GF-D8 (cell line): ENCODE measurements at regions not wholly inside any gene's neighbourhood (a gene's known extent, or its start where the extent isn't known, plus 50 kb on each side); places are given as distances from the start of the nearest gene placed in this dataset.
A peak's percentile ranks its signal among the peaks of the same experiment; 100 is the strongest.
"Not testable (repeated sequence)": the region's sequence is repeated elsewhere in the genome, so short reads cannot be mapped to it uniquely, and the experiment has no call there.

Experiments used
- DNase-seq: peaks from one replicate; lab custom pipeline; 2025; lab: John Stamatoyannopoulos, UW

DNA sequence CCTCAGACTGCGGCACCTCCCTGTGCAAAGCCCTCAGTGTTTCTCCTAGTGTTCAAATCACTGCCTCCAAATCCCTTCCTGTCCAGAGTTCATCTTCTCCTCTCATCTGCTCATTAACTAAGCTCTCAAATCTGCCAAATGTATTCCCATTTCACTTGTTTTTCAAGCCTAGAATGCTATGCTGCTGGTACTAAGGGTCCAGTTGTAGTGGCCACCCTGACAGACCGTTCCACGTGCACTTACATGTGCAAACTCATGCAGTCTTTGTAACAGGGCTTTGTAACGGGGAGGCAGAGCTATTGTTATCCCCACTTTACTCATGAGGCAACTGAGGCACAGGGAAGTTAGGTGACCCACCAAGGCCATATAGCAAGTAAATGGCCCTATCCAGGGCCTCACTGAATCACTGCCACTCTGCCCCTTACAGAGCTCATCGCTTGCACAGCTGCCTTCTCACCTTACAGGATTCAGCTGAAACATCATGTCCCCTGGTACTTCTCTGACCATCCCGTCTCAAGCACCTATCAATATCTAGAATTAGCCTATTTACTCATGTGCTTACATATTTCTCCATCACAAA lies 153.0 kb upstream of the PDE1C start:
- no peak for DNase-seq

DNA sequence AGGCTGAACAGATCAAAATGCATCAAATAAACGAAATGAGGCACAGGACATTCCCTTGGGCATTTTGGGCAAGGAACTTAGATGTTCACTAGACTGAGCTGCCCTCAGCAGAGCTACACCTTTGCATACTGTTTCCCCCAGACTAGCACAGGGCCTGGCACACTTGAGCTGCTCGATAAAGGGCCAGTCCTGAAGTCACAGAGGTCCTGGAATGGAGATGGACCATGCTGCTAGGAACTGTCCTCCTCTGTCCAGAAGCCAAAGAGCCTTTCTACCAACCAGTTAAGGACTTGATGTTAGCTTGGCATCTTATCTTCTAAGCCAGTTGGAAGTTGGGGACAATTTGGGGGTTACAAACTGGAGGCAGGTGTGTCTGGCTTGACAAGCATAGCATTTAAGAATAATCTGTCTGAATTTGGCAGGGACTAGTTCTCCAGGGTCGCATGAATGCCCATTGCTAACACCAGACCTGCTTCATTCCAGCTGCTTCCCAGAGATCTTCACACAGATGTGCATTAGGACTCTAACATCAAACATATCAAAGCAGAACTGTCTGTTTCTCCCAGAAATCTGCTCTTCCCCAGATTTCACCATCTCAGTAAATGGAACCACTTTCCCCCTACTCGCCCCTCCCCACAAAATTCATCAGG lies 152.2 kb upstream of the PDE1C start:
- DNase-seq, result no peak

DNA sequence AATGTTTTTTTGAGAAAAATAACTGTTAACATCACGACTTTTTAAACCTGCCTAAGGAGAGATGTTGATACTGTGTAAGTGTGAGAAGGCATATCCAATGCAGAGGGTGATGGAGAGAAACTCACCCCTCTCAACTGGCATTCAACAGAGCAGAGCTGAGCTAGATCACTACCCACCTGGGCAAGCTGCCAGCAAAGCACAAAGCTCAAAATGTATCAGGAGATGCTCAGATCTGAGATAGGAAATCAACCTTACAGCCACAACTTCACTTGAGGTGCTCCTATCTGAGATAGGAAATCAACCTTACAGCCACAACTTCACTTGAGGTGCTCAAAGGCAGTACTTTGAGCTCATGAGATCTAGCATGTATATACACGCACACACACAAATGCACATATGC lies 151.5 kb upstream of the PDE1C start:
- no peak for DNase-seq

DNA sequence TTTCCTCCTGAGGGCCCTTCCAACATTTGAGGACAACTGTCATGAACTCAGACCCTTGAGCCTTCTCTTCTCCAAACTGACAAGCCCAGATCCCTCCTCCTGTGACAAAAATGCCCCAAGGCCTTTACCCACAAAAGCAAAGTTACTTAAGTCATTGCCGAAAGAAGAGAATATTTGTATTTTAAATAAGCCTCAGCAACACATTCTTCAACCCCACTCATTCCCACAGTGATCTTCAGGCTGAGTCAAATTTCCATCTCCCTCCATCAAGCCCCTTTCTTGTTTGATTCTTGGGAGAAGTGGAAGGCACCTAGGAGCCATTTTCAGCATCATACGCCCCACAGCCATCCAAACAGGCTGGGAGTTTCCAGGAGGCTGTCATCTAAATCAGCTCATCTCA lies 150.8 kb upstream of the PDE1C start:
- no peak for DNase-seq

DNA sequence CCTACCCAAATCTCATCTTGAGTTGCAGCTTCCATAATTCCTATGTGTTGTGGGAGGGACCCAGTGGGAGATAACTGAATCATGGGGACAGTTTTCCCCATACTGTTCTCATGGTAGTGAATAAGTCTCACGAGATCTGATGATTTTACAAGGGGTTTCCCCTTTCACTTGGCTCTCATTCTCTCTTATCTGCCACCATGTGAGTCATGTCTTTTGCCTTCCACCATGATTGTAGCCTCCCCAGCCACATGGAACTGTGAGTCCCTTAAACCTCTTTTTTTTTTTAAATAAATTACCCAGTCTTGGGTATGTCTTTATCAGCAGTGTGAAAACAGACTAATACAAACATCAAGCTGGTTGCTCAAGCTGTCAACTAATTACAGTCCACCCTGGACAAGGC lies 149.6 kb upstream of the PDE1C start:
- DNase-seq, result not testable (repeated sequence)

DNA sequence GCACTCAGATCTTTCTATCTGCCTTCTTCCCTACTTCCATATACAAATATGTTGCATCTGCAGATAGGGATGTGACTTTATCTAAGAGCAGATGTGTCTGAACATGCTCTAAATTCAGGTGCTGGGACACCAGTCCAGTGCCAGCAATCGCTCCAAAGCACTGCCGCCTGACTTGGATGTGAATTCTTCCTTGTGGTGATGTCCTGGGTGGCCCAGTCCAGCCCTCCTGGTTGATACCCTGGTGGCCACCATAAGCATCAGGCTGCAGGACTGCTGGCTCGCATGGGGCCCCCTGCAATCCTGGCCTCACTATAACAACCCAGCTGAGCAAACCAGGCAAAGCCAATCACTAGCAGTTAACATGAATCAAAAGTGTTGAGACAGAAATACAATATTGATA lies 149.2 kb upstream of the PDE1C start:
- no peak for DNase-seq

DNA sequence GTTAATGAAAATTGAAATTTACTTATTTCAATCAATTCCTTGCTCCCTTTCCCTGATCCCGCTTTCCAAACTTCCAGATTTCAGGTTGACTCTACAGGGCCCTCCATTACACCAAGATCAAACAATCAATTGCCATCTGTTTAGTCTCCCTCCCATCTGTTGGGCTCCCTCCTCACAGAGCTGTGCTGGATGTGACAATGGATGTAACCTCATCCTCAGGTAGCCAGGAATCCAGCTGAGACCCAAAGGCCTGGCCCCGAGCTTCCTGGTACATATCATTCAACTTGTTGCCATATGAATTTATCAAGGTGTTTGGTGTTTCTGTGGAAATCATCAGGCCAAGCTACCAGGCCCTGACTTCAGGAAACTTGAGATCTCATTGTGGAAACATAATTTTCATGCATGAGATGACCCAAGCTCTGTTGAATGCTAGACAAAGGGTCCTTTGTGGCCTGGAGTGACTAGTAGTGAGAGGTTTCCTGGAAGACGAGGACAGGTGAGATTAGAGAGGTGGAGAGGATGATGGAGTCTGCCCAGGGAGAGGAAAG lies 148.6 kb upstream of the PDE1C start:
- no peak for DNase-seq

DNA sequence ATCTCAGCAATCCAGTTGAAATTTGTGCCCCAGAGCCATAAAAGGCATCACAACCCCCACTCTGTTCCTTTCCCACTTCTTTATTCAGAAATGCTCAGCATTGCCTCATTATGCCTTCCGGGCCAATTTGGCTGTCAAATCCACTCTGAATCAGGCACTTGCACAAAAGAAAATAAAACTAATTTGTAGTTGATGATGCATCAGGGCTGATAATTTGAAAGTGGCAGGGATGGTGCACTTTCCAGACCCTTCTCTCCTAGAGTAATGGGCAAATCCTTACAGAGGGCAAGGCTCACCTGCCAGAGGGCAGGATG lies 147.9 kb upstream of the PDE1C start:
- no peak for DNase-seq

DNA sequence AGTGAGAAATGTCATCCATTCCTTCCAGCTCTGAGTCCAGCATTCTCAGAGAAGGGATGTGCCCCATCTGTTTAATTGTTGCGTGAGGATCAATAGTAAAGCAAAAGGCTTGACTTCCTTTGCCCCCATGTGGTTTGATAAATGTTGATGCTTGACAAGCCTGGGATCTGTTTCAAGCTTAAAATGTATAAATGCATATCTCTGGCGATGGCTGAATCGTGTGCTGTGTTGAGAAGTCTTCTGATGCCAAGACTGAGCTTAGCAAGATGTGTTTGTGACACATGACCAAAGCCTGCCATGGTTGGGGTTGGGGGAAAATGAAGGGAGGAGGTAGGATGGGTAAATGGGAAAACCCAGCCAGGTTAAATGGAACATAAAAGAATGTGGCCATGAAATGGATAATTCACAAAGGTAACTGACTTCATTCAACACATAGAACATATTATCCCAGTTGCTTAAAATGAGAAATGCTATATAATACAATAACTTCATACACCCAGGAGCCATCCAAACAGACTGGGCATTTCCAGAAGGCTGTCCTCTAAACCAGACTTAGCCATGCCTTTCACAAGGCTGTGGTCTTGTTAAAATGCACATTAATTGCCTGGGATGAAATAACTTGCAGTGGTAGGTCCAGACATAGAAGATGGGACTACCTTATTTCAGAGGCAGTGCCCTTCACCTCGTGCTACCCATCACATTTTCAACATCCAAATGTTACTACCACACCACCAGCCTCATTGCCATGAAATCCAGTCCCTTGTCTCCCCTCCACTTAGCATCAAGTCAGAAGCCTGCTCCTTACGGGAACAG lies 147.3 kb upstream of the PDE1C start:
- no peak for DNase-seq

DNA sequence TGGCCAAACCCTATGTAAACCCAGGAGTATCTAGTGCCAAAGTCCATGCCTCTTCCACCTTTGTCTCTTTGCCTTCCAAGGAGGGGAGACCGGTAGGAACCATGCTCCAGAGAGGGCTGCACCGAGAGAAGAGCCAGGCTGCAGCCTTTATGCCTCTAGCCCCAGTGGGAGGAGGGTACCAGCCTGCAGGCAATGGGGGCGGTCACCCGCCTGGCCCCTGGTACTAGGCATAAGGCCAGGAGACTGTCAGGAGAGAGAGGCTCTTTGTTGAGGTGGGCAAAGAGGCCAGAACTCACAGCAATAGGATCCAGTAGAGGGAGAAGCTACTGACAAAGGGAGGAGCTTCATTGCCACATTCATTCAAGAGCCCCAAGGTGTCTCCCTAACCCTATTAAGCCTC lies 146.6 kb upstream of the PDE1C start:
- DNase-seq, result no peak

DNA sequence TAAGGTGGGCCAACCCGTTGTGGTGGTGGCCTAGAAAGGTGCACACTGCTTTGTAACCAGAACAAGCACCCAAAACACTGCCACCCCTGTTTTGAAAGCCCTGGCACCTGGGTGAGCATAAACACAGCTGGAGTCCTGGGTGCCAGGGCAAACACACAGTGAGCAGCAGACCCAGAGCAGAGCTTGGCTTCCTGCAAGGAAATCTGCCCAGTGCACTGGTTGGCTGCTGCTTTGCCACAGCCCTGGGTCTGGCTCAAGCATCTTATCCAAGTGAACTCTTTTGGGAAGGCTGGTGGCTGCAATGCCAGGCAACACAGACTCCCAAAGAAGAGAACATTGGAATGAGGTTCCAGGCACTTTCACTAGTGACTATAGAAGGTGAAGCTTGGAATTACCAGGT lies 145.5 kb upstream of the PDE1C start:
- no peak for DNase-seq

DNA sequence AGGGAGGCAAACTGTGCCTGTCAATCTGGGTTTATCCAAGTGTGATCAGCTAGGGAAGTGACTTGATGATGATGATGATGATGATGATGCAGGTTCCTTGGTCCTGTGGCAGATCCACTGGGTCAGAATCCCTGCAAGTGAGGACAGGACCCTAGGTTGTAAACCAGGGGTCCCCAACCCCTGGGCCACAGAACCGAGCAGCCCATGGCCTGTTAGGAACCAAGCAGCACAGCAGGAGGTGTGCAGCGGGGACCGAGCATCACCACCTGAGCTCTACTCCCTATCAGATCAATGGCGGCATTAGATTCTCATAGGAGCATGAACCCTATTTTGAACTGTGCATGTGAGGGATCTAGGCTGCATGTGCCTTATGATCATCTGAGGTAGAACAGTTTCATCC lies 144.7 kb upstream of the PDE1C start:
- no peak for DNase-seq

DNA sequence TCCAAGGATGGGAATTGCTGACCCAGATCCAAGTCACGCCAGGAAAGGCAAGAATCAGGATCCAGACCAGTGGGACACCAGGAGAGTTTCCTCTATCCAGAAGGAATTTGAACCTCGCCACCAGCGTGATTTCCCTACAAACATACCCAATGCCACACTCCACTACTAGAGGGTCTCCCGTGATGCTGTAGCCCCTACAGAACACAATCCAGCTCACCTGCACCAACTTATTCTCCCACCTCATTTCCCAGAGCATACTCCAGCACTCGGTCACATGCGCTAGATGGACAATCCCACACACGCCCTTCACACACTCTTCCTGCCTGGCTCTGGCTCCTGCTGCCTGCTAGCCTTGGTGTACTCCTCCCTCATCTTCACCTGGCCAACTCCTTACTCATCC lies 142.1 kb upstream of the PDE1C start:
- no peak for DNase-seq

DNA sequence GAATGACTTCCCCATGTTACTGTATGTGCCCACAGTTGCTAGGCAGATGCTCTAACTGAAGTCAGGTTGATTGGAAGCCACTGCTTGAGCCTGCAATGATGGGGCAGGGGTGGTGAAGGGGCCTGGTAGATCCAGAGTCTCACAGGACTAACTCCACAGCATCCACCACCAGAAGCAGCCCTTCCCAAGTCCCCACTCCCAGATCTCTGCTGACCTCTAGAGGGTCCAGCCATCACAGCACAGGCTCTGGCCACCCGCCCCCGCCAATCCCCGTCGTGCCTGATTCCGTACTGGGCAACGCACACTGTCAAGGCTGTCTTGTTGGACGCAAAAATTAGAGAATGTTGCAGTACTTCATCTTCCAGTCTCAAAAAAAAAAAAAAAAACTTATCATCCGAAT lies 136.8 kb upstream of the PDE1C start:
- no peak for DNase-seq

DNA sequence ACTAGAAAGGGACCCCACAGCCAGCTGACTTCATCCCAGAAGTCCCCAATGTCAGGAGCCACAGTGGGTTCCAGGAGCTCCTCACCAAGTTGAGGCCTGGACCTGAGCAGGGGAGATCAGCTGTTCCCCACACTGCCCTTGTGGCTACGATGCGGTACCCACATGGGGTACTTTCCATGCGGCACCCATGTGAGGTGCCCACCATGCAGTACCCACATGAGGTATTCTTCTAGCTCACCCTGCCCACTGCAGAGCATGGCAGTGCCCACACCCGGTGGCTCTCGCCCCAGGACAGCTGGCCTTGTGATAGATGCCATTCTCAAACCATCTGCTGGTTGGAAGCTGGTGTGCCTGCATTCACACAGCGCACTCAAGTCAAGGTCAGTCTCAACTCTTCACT lies 136.3 kb upstream of the PDE1C start:
- no peak for DNase-seq

DNA sequence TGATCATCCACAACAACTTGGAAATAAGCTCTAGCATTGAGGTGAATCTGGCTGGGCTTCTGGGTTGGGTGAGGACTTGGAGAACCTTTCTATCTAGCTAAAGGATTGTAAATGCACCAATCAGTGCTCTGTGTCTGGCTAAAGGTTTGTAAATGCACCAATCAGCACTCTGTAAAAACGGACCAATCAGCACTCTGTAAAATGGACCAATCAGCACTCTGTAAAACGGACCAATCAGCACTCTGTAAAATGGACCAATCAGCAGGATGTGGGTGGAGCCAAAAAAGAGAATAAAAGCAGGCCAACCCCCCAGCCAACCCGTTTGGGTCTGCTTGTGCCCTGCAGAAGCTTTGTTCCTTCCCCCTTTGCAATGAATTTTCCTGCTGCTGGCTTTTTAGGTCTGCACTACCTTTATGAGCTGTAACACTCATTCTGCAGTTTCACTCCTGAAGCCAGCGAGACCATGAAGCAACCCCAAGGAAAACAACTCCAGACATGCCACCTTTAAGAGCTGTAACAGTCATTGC lies 135.2 kb upstream of the PDE1C start:
- not testable (repeated sequence) for DNase-seq

DNA sequence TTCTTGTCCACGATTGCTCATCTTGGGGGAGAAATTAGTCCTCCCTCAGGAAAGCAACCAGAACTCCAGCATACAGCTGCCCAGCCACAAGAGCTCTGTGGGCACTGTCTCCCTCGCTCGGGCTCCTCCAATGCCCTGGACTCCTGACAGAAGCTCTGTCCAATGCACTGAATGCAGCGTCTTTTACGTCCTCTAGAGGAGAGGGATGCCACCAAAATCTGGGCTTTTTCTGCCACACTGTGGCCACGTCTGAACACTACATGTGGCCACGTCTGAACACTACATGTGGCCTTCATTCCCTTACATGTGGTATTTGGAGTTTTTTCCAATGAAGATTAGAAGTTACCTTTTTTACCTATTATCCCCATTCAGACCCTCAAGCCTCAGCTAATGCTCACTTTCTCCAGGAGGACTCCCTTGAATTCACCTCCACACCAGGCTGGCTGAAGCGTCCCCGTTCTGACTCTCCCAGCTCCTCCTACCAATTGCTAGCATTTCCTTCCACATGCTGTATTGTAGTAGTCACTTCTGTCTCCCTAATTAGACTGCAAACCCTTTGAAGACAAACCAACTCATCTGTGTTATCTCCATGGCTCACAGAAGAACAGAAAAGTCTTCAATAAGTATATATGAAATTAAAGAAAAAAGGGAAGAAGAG lies 134.3 kb upstream of the PDE1C start:
- peak; percentile 20 for DNase-seq

DNA sequence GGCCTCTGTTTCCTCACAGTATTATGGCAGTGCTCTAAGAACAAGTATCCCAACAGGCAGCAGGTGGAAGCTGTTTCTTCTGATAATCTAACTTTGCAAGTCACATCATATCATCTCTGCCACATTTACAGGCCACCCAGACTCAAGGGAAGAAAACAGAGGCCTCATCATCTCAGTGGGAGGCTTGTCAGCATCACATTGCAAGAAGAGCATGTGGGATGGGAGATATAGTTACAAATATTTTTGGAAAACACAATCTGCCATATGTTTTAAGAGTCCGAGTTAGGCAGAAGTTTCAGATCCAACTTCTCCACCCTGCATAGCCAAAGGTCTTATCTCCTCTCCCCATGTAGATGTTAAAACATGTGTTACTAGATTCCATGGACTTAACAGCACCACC lies 130.4 kb upstream of the PDE1C start:
- no peak for DNase-seq

DNA sequence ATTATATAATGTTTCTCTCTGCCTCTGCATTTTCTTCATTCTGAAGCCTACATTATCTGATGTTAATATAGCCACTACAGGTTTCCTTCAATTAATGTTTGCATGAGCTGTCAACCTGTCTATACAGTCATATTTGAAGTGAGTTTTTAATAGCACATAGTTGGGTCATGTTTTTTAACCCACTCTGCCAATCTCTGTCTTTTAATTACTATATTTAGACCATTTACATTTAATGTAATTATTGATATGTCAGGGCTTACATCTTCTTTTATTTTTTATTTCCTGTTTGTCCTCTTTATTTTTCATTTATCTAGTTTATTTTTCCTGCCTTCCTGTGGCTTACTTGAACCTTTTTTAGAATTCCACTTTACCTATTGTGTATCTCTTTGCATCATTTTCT lies 124.3 kb upstream of the PDE1C start:
- DNase-seq, result no peak

DNA sequence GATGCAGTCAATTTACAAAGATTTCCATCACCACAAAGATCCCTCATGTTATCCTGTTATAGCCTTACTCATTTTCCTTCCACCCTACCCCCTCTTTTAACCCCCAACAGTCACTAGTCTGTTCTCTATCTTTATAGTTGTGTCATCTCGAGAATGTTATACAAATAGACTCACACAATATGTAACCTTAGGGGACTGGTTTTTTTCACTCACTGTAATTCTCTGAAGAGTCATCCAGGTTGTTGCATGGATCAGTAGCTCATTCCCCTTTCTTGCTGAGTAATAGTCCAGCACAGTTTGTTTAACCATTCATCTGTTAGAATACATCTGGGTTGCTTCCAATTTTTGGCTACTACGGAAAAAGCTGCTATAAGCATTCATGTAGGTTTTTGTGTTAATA lies 121.1 kb upstream of the PDE1C start:
- DNase-seq, result no peak

DNA sequence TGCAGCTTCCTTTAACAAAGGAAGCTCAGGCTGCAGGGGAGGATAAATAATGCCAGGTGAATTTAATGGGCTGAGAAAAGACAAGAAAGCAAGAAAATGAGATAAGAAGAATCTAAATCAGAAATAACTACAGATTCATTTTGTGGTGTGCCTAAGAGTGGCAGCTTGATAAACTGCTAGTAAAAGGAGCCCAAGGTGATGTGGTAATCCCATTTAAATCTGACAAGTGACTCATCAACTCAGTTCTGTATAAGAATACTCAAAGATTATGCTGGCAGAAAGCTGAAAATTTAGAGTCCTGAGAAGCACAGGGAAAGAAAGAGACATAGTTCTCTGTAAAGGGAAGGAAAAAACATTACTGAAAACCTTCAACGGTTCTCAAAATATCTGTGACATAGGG lies 109.4 kb upstream of the PDE1C start:
- DNase-seq, result no peak

DNA sequence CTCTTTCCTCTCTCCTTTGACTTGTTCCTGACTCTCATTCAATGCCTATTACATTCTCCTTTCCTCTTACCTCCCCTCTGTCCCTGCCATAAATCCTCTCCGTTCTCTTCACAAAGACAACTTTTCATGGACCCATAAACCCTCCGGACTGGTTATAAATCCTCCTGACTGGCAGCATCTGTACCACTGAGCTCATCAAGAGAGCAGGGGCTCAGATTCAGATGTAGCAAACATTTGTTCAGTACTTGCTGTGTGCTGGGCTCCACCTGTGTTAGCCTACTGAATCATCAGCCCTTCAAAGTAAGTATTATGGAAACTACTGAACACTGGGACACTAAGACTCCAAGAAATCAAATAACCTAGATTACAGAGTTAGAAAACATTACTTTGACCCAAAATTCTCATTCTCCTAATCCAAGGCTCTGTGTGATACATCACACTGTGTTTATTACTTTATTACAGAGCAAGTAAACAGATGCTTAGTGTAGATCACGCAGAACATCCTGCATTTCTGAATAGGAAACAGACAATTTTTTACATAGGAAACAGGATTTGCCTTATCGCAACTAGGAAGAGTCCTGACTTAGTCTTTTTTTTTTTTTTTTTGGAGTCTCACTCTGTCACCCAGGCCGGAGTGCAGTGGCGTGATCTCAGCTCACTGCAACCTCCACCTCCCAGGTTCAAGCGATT lies 108.6 kb upstream of the PDE1C start:
- no peak for DNase-seq
